CD4-positive, alpha-beta T cell treated with Interleukin-4 for 4 hours (primary cell): ENCODE measurements at regions not wholly inside any gene's neighbourhood (a gene's known extent, or its start where the extent isn't known, plus 50 kb on each side); places are given as distances from the start of the nearest gene placed in this dataset.

Source experiments
- DNase-seq: peaks from one replicate; pipeline ENCODE4 v3.0.0-alpha.2; 2020

- no peak for DNase-seq
Measured at GRCh38 chr2:240210198-240210965, 69.9 kb upstream of the OTOS start.

GRCh38 chr2:240211096-240211495, 70.6 kb upstream of the OTOS start:
- no peak for DNase-seq

- DNase-seq: no peak
Measured at GRCh38 chr2:240211598-240212424, 71.4 kb upstream of the OTOS start.

- DNase-seq: no peak
Measured at GRCh38 chr2:240212425-240213225, 72.2 kb upstream of the OTOS start.

- no peak for DNase-seq
Measured at GRCh38 chr2:240213226-240213475, 72.7 kb upstream of the OTOS start.

GRCh38 chr2:240213476-240214421, 73.3 kb upstream of the OTOS start:
- DNase-seq: no peak

GRCh38 chr2:240214790-240215675, 74.6 kb upstream of the OTOS start:
- DNase-seq: no peak

- no peak for DNase-seq
Measured at GRCh38 chr2:240215676-240216051, 75.2 kb upstream of the OTOS start.

GRCh38 chr2:240216167-240216566, 75.7 kb upstream of the OTOS start:
- no peak for DNase-seq

GRCh38 chr2:240217431-240218301, 77.2 kb upstream of the OTOS start:
- no peak for DNase-seq

GRCh38 chr2:240219208-240219890, 78.9 kb upstream of the OTOS start:
- no peak for DNase-seq

- DNase-seq: no peak
Measured at GRCh38 chr2:240220371-240220770, 79.9 kb upstream of the OTOS start.

- no peak for DNase-seq
Measured at GRCh38 chr2:240223631-240224030, 83.2 kb upstream of the OTOS start.

- no peak for DNase-seq
Measured at GRCh38 chr2:240224676-240225075, 84.2 kb upstream of the OTOS start.

- DNase-seq: no peak
Measured at GRCh38 chr2:240225131-240225530, 84.7 kb upstream of the OTOS start.

- no peak for DNase-seq
Measured at GRCh38 chr2:240225660-240226475, 85.4 kb upstream of the OTOS start.

GRCh38 chr2:240226672-240227537, 86.4 kb upstream of the OTOS start:
- DNase-seq: no peak
